Breast epithelium (tissue), 3 donors: ENCODE measurements at regions not wholly inside any gene's neighbourhood (a gene's known extent, or its start where the extent isn't known, plus 50 kb on each side); places are given as distances from the start of the nearest gene placed in this dataset.

ENCODE experiments used
- CTCF ChIP-seq, 3 donors: fragments of 450-650 bp; IDR thresholded peaks; one replicate each; pipeline ENCODE4 v1.5.1; 2016 to 2017; ENCODE audit warnings: antibody characterized with exemption in 3 of 3, mild to moderate bottlenecking in 3 of 3, moderate library complexity in 3 of 3
- POLR2A ChIP-seq: fragments of 450-650 bp; IDR thresholded peaks from one replicate; pipeline ENCODE4 v1.6.1; 2016; ENCODE audit warnings: antibody characterized with exemption, mild to moderate bottlenecking, moderate library complexity
- POLR2AphosphoS5 ChIP-seq, 3 donors: sonication (generic); formaldehyde crosslinking; IDR thresholded peaks; one replicate each; pipeline ENCODE4 v1.6.1; 2017; ENCODE audit warnings: antibody characterized with exemption in 3 of 3

- TF ChIP-seq CTCF (IDR thresholded peaks at IDR 0.05) (no peak), POLR2A (no peak), POLR2AphosphoS5 (IDR thresholded peaks at IDR 0.05) (no peak)
Observed at GRCh38 chr5:107324071-107324470, 346.7 kb downstream of the EFNA5 start.
